ENCODE measurements at regions not wholly inside any gene's neighbourhood (a gene's known extent, or its start where the extent isn't known, plus 50 kb on each side); places are given as distances from the start of the nearest gene placed in this dataset.
A peak's percentile ranks its signal among the peaks of the same experiment; 100 is the strongest.
"Not testable (repeated sequence)": the region's sequence is repeated elsewhere in the genome, so short reads cannot be mapped to it uniquely, and the experiment has no call there.

DNA sequence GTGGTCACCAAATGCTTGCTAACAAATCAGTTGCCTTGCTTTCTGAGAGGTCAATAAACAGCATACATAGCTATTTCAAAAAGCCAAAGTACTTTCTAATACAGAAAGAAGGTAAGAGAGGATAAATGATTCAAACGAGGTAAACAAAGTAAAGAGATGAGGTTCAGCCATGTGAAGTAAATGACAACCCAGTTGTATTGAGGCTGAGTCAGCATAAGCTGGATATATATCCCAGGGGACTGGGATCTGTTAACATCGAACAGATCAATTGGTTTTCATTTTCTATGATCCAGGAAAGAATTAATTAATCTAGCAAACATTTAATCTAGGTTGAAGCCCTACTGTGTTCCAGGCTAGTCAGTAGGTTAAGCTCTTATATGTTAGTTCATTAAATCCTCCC, 97.3 kb upstream of the GRIA3 start:
- DNase-seq (ENCODE audit: low spot score), result no peak

GRCh38 chrX:123087326-123087725, 96.8 kb upstream of the GRIA3 start:
- DNase-seq (ENCODE audit: low spot score), result peak; percentile 74

DNA sequence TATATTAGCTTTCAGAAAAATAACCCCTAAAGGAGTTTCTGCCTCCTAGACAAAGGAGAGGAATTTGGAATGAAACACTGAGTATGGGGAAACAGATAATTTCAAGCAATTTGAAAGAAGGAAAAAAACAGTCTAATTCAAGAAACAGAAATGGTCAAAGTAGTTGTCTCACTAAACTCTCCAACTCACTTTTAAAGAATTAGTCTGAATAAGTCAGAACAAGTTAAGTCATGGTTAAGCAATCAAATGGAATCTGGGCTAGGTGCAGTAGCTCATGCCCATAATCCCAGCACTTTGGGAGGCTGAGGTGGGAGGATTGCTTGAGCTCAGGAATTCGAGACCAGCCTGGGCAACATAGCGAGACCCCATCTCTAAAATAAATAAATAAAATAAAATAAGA, 95.7 kb upstream of the GRIA3 start:
- DNase-seq (ENCODE audit: low spot score), result peak; percentile 32

DNA sequence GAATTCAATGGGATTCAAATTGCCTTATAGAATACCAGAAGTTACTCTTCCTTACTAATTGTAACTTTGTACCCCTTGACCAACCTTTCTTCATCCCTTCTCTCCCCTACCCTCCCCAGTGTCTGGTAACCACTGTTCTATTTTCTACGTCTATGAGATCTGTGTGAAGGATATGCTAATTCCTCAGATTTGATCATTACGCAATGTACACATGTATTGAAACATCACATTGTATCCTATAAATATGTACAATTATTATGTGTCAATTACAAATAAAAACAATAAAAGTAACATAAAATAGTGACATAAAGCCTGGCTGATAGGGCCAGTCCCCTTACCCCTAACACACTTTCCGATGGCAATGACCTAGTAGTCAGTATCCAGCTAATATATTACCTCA, 95.1 kb upstream of the GRIA3 start:
- DNase-seq (ENCODE audit: low spot score), result no peak

- no peak for DNase-seq (ENCODE audit: low spot score)
Measured at GRCh38 chrX:123093792-123094191, 90.3 kb upstream of the GRIA3 start.

- no peak for DNase-seq (ENCODE audit: low spot score)
Measured at GRCh38 chrX:123108513-123109427, 75.3 kb upstream of the GRIA3 start.

DNA sequence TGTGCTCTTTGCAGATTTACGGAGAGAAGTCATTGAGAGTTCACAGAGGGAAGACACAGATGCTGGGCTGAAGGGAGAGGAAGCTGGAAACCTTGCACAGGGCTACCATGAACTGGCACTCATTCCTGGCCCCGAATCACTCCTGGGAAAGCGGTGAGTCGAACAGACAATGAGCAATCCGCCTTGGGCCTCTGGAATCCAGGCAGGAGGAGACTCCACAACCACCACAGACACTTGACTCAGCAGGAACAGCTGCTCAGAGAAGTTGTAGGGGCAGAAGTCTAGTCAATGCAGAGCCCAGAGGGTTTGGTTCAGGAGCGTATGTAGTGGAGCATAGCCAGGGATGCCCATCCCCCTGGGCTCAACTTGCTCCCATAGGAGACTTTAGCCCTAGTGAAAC, 62.8 kb upstream of the GRIA3 start:
- DNase-seq (ENCODE audit: low spot score), result peak; percentile 74

- DNase-seq (ENCODE audit: low spot score), result not testable (repeated sequence)
Measured at GRCh38 chrX:123129805-123130204, 54.3 kb upstream of the GRIA3 start.

Data from kidney tubule cell (primary cell).